ENCODE measurements at regions not wholly inside any gene's neighbourhood (a gene's known extent, or its start where the extent isn't known, plus 50 kb on each side); places are given as distances from the start of the nearest gene placed in this dataset.

- TF ChIP-seq CTCF (tag by site-specific recombination; IDR thresholded peaks at IDR 0.05) (no peak), EGR2 (tag by site-specific recombination; IDR thresholded peaks at IDR 0.05; ENCODE audit: low read depth) (no peak), ZNF423 (tag by site-specific recombination; IDR thresholded peaks at IDR 0.05) (no peak), ZNF132 (tag by site-specific recombination; IDR thresholded peaks at IDR 0.05; ENCODE audit: borderline replicate concordance) (no peak), ZNF549 (tag by site-specific recombination; IDR thresholded peaks at IDR 0.05) (no peak), ZNF292 (tag by site-specific recombination; IDR thresholded peaks at IDR 0.05; ENCODE audit: borderline replicate concordance, low read depth) (no peak), ZNF341 (tag by site-specific recombination; IDR thresholded peaks at IDR 0.05; ENCODE audit: low read depth) (no peak), PRDM4 (tag by site-specific recombination; IDR thresholded peaks at IDR 0.05) (no peak), REST (tag by site-specific recombination; IDR thresholded peaks at IDR 0.05) (no peak), ZXDB (tag by site-specific recombination; IDR thresholded peaks at IDR 0.05) (no peak), ZNF169 (tag by site-specific recombination; IDR thresholded peaks at IDR 0.05) (no peak), ZNF449 (tag by site-specific recombination; IDR thresholded peaks at IDR 0.05) (no peak), ZBTB26 (tag by site-specific recombination; optimal IDR thresholded peaks at IDR 0.05) (no peak)
Observed at GRCh38 chr6:109263873-109264700, 118.2 kb downstream of the CD164 start.
